ENCODE measurements at regions not wholly inside any gene's neighbourhood (a gene's known extent, or its start where the extent isn't known, plus 50 kb on each side); places are given as distances from the start of the nearest gene placed in this dataset.
A peak's percentile ranks its signal among the peaks of the same experiment; 100 is the strongest.

GRCh38 chr7:130982651-130983050 lies 248.6 kb upstream of the KLF14 start:
- Histone ChIP-seq H3K9me3 (no peaks in the 10 kb centered on the region), H3K4me1 (peaks cover 34 to 58% of the 10 kb centered on the region in 2 donors), H3K27me3 (no peaks in the 10 kb centered on the region), H3K4me3 (replicated peaks in 1 of 3) (no peak overlapping the region), H3K27ac (peak overlapping the region in 2 of 3 donors; percentile 14 to 28), H3K36me3 (peaks cover 5 to 9% of the 10 kb centered on the region in 2 donors)
- no peak for DNase-seq
- no peak for TF ChIP-seq CTCF (IDR thresholded peaks at IDR 0.05)
- 65 to 80% methylated on average over 3 of the region's 3 CpGs for WGBS, 2 donors
- intact Hi-C loops (cut with DNase I) = no loop called here

- intact Hi-C loops (cut with DNase I) = no loop called here
- no peak overlapping the region for H3K4me3 ChIP-seq (replicated peaks in 1 of 3)
- peaks cover 45 to 69% of the 10 kb centered on the region in 2 donors for H3K4me1 ChIP-seq
- no peaks in the 10 kb centered on the region for H3K27me3 ChIP-seq
- DNase-seq = no peak
- peak overlapping the region in 2 of 3 donors; percentile 54 to 61 for H3K27ac ChIP-seq
- no peaks in the 10 kb centered on the region for H3K9me3 ChIP-seq
- H3K36me3 ChIP-seq = peaks cover 5 to 9% of the 10 kb centered on the region in 2 donors
- 91 to 95% methylated on average over 4 of the region's 4 CpGs for WGBS, 2 donors
- no peak for TF ChIP-seq CTCF (IDR thresholded peaks at IDR 0.05)
- no peak for TF ChIP-seq POLR2A (IDR thresholded peaks at IDR 0.05)
Observed at GRCh38 chr7:130985361-130985760, 251.4 kb upstream of the KLF14 start.

- WGBS, 2 donors = 9 to 21% methylated on average over 7 of the region's 7 CpGs
- no peak overlapping the region for H3K4me3 ChIP-seq (replicated peaks in 1 of 3)
- peaks cover 5 to 9% of the 10 kb centered on the region in 2 donors for H3K36me3 ChIP-seq
- peak overlapping the region; percentile 54 to 76 (median 61) for H3K27ac ChIP-seq
- H3K27me3 ChIP-seq = no peaks in the 10 kb centered on the region
- no peak for TF ChIP-seq CTCF (IDR thresholded peaks at IDR 0.05)
- peaks cover 55 to 78% of the 10 kb centered on the region in 2 donors for H3K4me1 ChIP-seq
- DNase-seq = peak in 1 of 2 donors; percentile 31
- H3K9me3 ChIP-seq = no peaks in the 10 kb centered on the region
- intact Hi-C loops (cut with DNase I) = no loop called here
Observed at GRCh38 chr7:130986261-130986690, 252.3 kb upstream of the KLF14 start.

- WGBS, 2 donors = 65 to 74% methylated on average over 4 of the region's 4 CpGs
- Histone ChIP-seq H3K4me3 (replicated peaks in 1 of 3) (no peak overlapping the region), H3K27me3 (no peaks in the 10 kb centered on the region), H3K27ac (peak overlapping the region; percentile 54 to 76 (median 61)), H3K36me3 (peaks cover 5 to 9% of the 10 kb centered on the region in 2 donors), H3K9me3 (no peaks in the 10 kb centered on the region), H3K4me1 (peaks cover 63 to 85% of the 10 kb centered on the region in 2 donors)
- peak; percentile 46 to 63 for DNase-seq
- intact Hi-C loops (cut with DNase I) = no loop called here
- TF ChIP-seq CTCF (IDR thresholded peaks at IDR 0.05) (no peak), POLR2A (IDR thresholded peaks at IDR 0.05) (peak in 1 of 2 donors; percentile 38)
Observed at GRCh38 chr7:130987092-130987491, 253.1 kb upstream of the KLF14 start.

GRCh38 chr7:130988443-130988842 lies 254.4 kb upstream of the KLF14 start:
- no peaks in the 10 kb centered on the region for H3K27me3 ChIP-seq
- peaks cover 66 to 79% of the 10 kb centered on the region in 2 donors for H3K4me1 ChIP-seq
- H3K4me3 ChIP-seq (replicated peaks in 1 of 3) = no peak overlapping the region
- H3K27ac ChIP-seq = peak overlapping the region; percentile 8 to 76 (median 61)
- no peak for DNase-seq
- intact Hi-C loops (cut with DNase I) = no loop called here
- 15 to 21% methylated on average over 5 of the region's 5 CpGs for WGBS, 2 donors
- peaks cover 3 to 4% of the 10 kb centered on the region in 2 donors for H3K36me3 ChIP-seq
- no peaks in the 10 kb centered on the region for H3K9me3 ChIP-seq
- TF ChIP-seq CTCF (IDR thresholded peaks at IDR 0.05) = no peak
- no peak for TF ChIP-seq POLR2A (IDR thresholded peaks at IDR 0.05)
